GM13977 (cell line): ENCODE measurements at regions not wholly inside any gene's neighbourhood (a gene's known extent, or its start where the extent isn't known, plus 50 kb on each side); places are given as distances from the start of the nearest gene placed in this dataset.

ENCODE experiments used
- DNase-seq: peaks from one replicate; pipeline ENCODE4 v3.0.0; 2012; ENCODE audit warnings: low spot score
- CTCF ChIP-seq: IDR thresholded peaks from 2 replicates; pipeline ENCODE4 v1.5.1; 2012; ENCODE audit warnings: mild to moderate bottlenecking, control low read depth; ENCODE audit not compliant: insufficient read depth; ENCODE audit errors: extremely low read depth, missing control alignments
- in situ Hi-C: fragments of 300-500 bp; cut with MboI; formaldehyde crosslinking; loops from one replicate; pipeline ENCODE4 v1.12.0; 2022; ENCODE audit warnings: low sequenced_read_pairs, low pct_unique_long_range_greater_than_20kb, mixed read lengths, inconsistent platforms; ENCODE audit not compliant: unreplicated experiment

- in situ Hi-C loops = no loop called here
- TF ChIP-seq CTCF = no peak
- no peak for DNase-seq
Observed at GRCh38 chr6:19181211-19181610, 656.0 kb upstream of the ID4 start.

GRCh38 chr6:19193624-19194023 is 643.5 kb upstream of the ID4 start:
- no peak for TF ChIP-seq CTCF
- no peak for DNase-seq
- in situ Hi-C loops = no loop called here

- in situ Hi-C loops = no loop called here
- no peak for DNase-seq
- TF ChIP-seq CTCF = no peak
Observed at GRCh38 chr6:19204445-19204844, 632.7 kb upstream of the ID4 start.

GRCh38 chr6:19205076-19205475 is 632.1 kb upstream of the ID4 start:
- DNase-seq = no peak
- in situ Hi-C loops = no loop called here
- no peak for TF ChIP-seq CTCF

- TF ChIP-seq CTCF = no peak
- no peak for DNase-seq
- in situ Hi-C loops = no loop called here
Observed at GRCh38 chr6:19209202-19209601, 628.0 kb upstream of the ID4 start.

GRCh38 chr6:19210849-19211590 is 626.1 kb upstream of the ID4 start:
- in situ Hi-C loops = no loop called here
- peak; percentile 49 for TF ChIP-seq CTCF
- DNase-seq = peak; percentile 23
